DND-41 (cell line): ENCODE measurements at regions not wholly inside any gene's neighbourhood (a gene's known extent, or its start where the extent isn't known, plus 50 kb on each side); places are given as distances from the start of the nearest gene placed in this dataset.

Experiments used
- ATAC-seq: fragments of 200-7000 bp; cut with Tn5 transposase; 3 replicates; pipeline ENCODE4 v1.9.1; 2021; ENCODE audit warnings: low read depth; ENCODE audit not compliant: insufficient read depth
- DNase-seq: peaks from one replicate; pipeline ENCODE4 v3.0.0-alpha.2; 2020
- H2AFZ ChIP-seq: 2 replicates; pipeline ENCODE4 v1.6.0; 2012; ENCODE audit warnings: low read depth, low read length
- H3K27ac ChIP-seq: 2 replicates; pipeline ENCODE4 v1.5.1; 2012; ENCODE audit warnings: low read length, inconsistent platforms
- H3K27me3 ChIP-seq: fragments of 200-600 bp; sonication (generic); 2 replicates; pipeline ENCODE4 v1.6.0; 2012; ENCODE audit warnings: low read length, mild to moderate bottlenecking, inconsistent platforms; ENCODE audit not compliant: insufficient read depth, poor library complexity
- H3K36me3 ChIP-seq: 2 replicates; pipeline ENCODE4 v1.5.1; 2012; ENCODE audit warnings: low read length, inconsistent platforms; ENCODE audit not compliant: insufficient read depth
- H3K4me1 ChIP-seq: 2 replicates; pipeline ENCODE4 v1.5.1; 2012; ENCODE audit warnings: mild to moderate bottlenecking, low read length; ENCODE audit not compliant: insufficient read depth
- H3K4me2 ChIP-seq: 2 replicates; pipeline ENCODE4 v1.6.0; 2012; ENCODE audit warnings: mild to moderate bottlenecking, moderate library complexity, low read length, inconsistent platforms; ENCODE audit not compliant: insufficient read depth
- H3K4me3 ChIP-seq, 2 experiments: fragments of 200-600 bp in 1 of 2; shearing (Covaris generic) in 1 of 2; 2 replicates each; pipeline ENCODE4 v1.5.1; 2012 to 2016; ENCODE audit warnings: inconsistent platforms in 2 of 2, low read length in 2 of 2, mild to moderate bottlenecking in 2 of 2, low read depth in 1 of 2, moderate library complexity in 1 of 2
- H3K79me2 ChIP-seq: 2 replicates; pipeline ENCODE4 v1.6.0; 2012; ENCODE audit warnings: low read length, inconsistent platforms; ENCODE audit not compliant: insufficient read depth
- H3K9ac ChIP-seq: 2 replicates; pipeline ENCODE4 v1.6.0; 2012; ENCODE audit warnings: low read depth, mild to moderate bottlenecking, inconsistent platforms, low read length, moderate library complexity
- H3K9me3 ChIP-seq: 2 replicates; pipeline ENCODE4 v1.5.1; 2012; ENCODE audit warnings: low read length, moderate library complexity, mild to moderate bottlenecking, inconsistent platforms; ENCODE audit not compliant: insufficient read depth, severe bottlenecking
- H4K20me1 ChIP-seq: 2 replicates; pipeline ENCODE4 v1.6.0; 2012; ENCODE audit warnings: low read length; ENCODE audit not compliant: insufficient read depth
- EZH2 ChIP-seq: IDR thresholded peaks from 3 replicates; pipeline ENCODE4 v1.6.1; 2012; ENCODE audit warnings: borderline replicate concordance, low read depth, mild to moderate bottlenecking, moderate library complexity, low read length, inconsistent platforms; ENCODE audit not compliant: severe bottlenecking
- TF ChIP-seq, protein P1 (sequence below): IDR thresholded peaks from 2 replicates; pipeline ENCODE4 v1.5.1; 2012; ENCODE audit warnings: borderline replicate concordance, low read length, moderate library complexity, mild to moderate bottlenecking; ENCODE audit not compliant: poor library complexity, severe bottlenecking; ENCODE audit errors: extremely low read depth

DNA sequence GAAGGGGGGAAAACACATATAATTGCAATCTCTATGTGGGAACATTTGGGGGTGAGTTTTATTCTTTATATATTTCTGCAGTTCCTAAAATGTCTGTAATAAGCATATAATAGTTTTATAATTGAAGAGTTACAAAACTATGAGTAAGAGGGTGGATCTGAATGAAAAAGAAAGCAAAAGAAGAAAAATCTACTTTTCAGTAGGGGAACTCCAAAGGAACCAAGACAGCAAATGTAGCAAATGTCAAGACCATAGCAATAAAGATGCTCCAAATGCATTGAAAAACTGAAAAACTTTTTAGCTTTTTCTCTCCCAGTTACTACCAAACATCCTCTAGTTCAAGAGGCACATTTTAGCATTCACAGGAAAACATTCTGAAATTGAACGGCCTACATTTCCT is 434.8 kb downstream of the LMO4 start:
- Histone ChIP-seq H3K27me3 (no peaks in the 10 kb centered on the region), H3K79me2 (no peaks in the 10 kb centered on the region), H3K27ac (no peak overlapping the region), H3K4me3 (no peak overlapping the region), H3K9ac (no peak overlapping the region), H2AFZ (no peak overlapping the region), H3K4me2 (no peak overlapping the region), H3K9me3 (no peaks in the 10 kb centered on the region), H3K4me1 (no peaks in the 10 kb centered on the region), H3K36me3 (no peaks in the 10 kb centered on the region), H4K20me1 (no peaks in the 10 kb centered on the region)
- TF ChIP-seq, protein P1, sequence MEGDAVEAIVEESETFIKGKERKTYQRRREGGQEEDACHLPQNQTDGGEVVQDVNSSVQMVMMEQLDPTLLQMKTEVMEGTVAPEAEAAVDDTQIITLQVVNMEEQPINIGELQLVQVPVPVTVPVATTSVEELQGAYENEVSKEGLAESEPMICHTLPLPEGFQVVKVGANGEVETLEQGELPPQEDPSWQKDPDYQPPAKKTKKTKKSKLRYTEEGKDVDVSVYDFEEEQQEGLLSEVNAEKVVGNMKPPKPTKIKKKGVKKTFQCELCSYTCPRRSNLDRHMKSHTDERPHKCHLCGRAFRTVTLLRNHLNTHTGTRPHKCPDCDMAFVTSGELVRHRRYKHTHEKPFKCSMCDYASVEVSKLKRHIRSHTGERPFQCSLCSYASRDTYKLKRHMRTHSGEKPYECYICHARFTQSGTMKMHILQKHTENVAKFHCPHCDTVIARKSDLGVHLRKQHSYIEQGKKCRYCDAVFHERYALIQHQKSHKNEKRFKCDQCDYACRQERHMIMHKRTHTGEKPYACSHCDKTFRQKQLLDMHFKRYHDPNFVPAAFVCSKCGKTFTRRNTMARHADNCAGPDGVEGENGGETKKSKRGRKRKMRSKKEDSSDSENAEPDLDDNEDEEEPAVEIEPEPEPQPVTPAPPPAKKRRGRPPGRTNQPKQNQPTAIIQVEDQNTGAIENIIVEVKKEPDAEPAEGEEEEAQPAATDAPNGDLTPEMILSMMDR, result no peak
- no peak for TF ChIP-seq EZH2
- no peak for ATAC-seq
- no peak for DNase-seq

- Histone ChIP-seq H3K4me3 (no peak overlapping the region), H3K9ac (no peak overlapping the region), H4K20me1 (no peaks in the 10 kb centered on the region), H3K79me2 (no peaks in the 10 kb centered on the region), H3K27me3 (no peaks in the 10 kb centered on the region), H3K4me1 (no peaks in the 10 kb centered on the region), H3K9me3 (no peaks in the 10 kb centered on the region), H2AFZ (no peak overlapping the region), H3K4me2 (no peak overlapping the region), H3K36me3 (no peaks in the 10 kb centered on the region), H3K27ac (no peak overlapping the region)
- DNase-seq (no peak), ATAC-seq (no peak)
- TF ChIP-seq EZH2, result no peak
- TF ChIP-seq, protein P1, result no peak
Observed at GRCh38 chr1:87765057-87765680, 436.5 kb downstream of the LMO4 start.

DNA sequence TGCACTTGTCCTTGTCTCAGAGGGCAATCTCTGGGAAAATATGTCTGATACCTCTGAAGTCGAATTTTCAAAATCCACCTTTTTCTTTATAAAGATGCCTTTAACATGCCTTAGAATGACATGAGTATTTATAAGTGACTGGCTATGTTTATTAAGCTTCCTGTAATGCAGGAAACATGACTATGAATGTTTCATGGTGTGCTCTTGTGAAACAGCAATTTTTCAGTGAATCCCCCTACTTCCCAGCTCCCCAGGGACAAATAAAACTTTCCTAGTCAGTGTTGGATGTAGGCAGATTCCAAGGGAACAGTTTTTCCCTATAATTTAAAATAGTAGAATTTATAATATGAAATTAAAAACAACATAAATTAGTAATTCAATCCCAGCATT is 437.0 kb downstream of the LMO4 start:
- no peaks in the 10 kb centered on the region for H3K79me2 ChIP-seq
- no peak overlapping the region for H3K4me2 ChIP-seq
- TF ChIP-seq, protein P1, result no peak
- TF ChIP-seq EZH2, result no peak
- no peak overlapping the region for H3K9ac ChIP-seq
- H3K4me1 ChIP-seq, result no peaks in the 10 kb centered on the region
- H3K36me3 ChIP-seq, result no peaks in the 10 kb centered on the region
- H3K27me3 ChIP-seq, result no peaks in the 10 kb centered on the region
- no peak overlapping the region for H2AFZ ChIP-seq
- H3K9me3 ChIP-seq, result no peaks in the 10 kb centered on the region
- no peak for ATAC-seq
- H3K4me3 ChIP-seq, result no peak overlapping the region
- H4K20me1 ChIP-seq, result no peaks in the 10 kb centered on the region
- H3K27ac ChIP-seq, result no peak overlapping the region
- DNase-seq, result no peak

DNA sequence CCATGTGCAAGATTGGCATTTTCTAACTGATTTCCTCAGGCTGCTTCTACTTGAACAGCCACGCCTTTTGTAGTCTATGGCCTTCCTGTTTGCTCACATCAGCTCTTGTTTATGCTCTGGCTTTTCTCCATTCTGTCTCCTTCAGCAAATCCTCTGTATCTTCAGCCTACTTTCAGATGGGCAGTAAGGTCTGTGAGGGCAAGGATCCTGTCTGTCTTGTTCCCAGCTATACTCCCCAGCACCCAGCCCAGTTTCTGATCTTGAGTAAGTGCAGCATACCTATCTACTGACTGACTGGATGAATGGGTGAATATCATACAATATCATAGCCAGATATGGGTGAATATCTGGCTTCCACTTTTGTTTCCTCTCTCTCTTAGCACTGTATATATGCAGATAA is 438.1 kb downstream of the LMO4 start:
- Histone ChIP-seq H3K27me3 (no peaks in the 10 kb centered on the region), H3K9ac (no peak overlapping the region), H3K4me1 (no peaks in the 10 kb centered on the region), H3K9me3 (no peaks in the 10 kb centered on the region), H3K27ac (no peak overlapping the region), H3K4me2 (no peak overlapping the region), H3K36me3 (no peaks in the 10 kb centered on the region), H4K20me1 (no peaks in the 10 kb centered on the region), H3K4me3 (no peak overlapping the region), H2AFZ (no peak overlapping the region), H3K79me2 (no peaks in the 10 kb centered on the region)
- DNase-seq, result no peak
- TF ChIP-seq EZH2, result no peak
- TF ChIP-seq, protein P1, result no peak
- no peak for ATAC-seq
